PC-3 (cell line): ENCODE measurements at regions not wholly inside any gene's neighbourhood (a gene's known extent, or its start where the extent isn't known, plus 50 kb on each side); places are given as distances from the start of the nearest gene placed in this dataset.

ENCODE experiments used
- ATAC-seq: fragments of 200-7000 bp; cut with Tn5 transposase; 2 replicates; pipeline ENCODE4 v1.9.1; 2020; ENCODE audit warnings: mild to moderate bottlenecking, moderate library complexity
- BruUV-seq: library from RNA; stranded (reverse); fragments of 400-500 nt; replicated peaks from 2 replicates; lab custom pipeline; 2021; lab: Mats Ljungman, UMichigan
- CTCF ChIA-PET: fragments of 300-600 bp; sonication (Branson Sonifier 250); formaldehyde crosslinking; loops from one replicate; lab custom pipeline; 2022; ENCODE audit warnings: antibody characterized with exemption; lab: Charles Lee
- POLR2A ChIA-PET: fragments of 300-600 bp; sonication (Branson Sonifier 250); formaldehyde crosslinking; loops from one replicate; lab custom pipeline; 2022; ENCODE audit warnings: antibody characterized with exemption; ENCODE audit not compliant: unreplicated experiment; lab: Charles Lee
- DNase-seq: peaks from one replicate; pipeline ENCODE4 v3.0.0-alpha.2; 2015
- H2AFZ ChIP-seq: fragments of 300-600 bp; sonication (generic); 2 replicates; pipeline ENCODE4 v1.6.0; 2016; ENCODE audit warnings: antibody characterized with exemption, low read length
- H3F3A ChIP-seq: fragments of 300-600 bp; sonication (generic); one replicate; pipeline ENCODE4 v1.6.0; 2017; ENCODE audit warnings: antibody characterized with exemption, low read length, control low read depth, mild to moderate bottlenecking; ENCODE audit not compliant: unreplicated experiment
- H3K27ac ChIP-seq: fragments of 300-600 bp; sonication (generic); 2 replicates; pipeline ENCODE4 v1.5.1; 2016; ENCODE audit warnings: mild to moderate bottlenecking, low read length
- H3K27me3 ChIP-seq: fragments of 300-600 bp; sonication (generic); 2 replicates; pipeline ENCODE4 v1.6.1; 2016; ENCODE audit warnings: low read length, mixed read lengths
- H3K36me3 ChIP-seq: fragments of 300-600 bp; sonication (generic); 2 replicates; pipeline ENCODE4 v1.6.1; 2016; ENCODE audit warnings: low read depth, mixed run types, low read length, mixed read lengths
- H3K4me1 ChIP-seq: fragments of 300-600 bp; sonication (generic); 2 replicates; pipeline ENCODE4 v1.5.1; 2016; ENCODE audit warnings: low read length; ENCODE audit not compliant: insufficient read depth
- H3K4me2 ChIP-seq: fragments of 300-600 bp; sonication (generic); 2 replicates; pipeline ENCODE4 v1.6.0; 2016; ENCODE audit warnings: low read length
- H3K4me3 ChIP-seq: fragments of 300-600 bp; sonication (generic); 2 replicates; pipeline ENCODE4 v1.5.1; 2016; ENCODE audit warnings: mild to moderate bottlenecking, low read length, mixed read lengths
- H3K79me2 ChIP-seq: fragments of 300-600 bp; sonication (generic); 2 replicates; pipeline ENCODE4 v1.6.1; 2017; ENCODE audit warnings: low read length, mixed read lengths
- H3K9ac ChIP-seq: fragments of 300-600 bp; sonication (generic); 2 replicates; pipeline ENCODE4 v1.6.0; 2016; ENCODE audit warnings: mild to moderate bottlenecking, low read length
- H3K9me2 ChIP-seq: fragments of 300-600 bp; sonication (generic); replicated peaks from 2 replicates; pipeline ENCODE4 v1.6.1; 2016; ENCODE audit warnings: mixed run types, low read length, mixed read lengths
- H3K9me3 ChIP-seq: fragments of 300-600 bp; sonication (generic); 2 replicates; pipeline ENCODE4 v1.6.1; 2016; ENCODE audit warnings: low read length, mixed read lengths
- H4K20me1 ChIP-seq: fragments of 300-600 bp; sonication (generic); 2 replicates; pipeline ENCODE4 v1.6.1; 2016; ENCODE audit warnings: low read length, mixed read lengths
- EZH2 ChIP-seq: fragments of 300-600 bp; sonication (generic); IDR thresholded peaks from one replicate; pipeline ENCODE4 v1.6.1; 2017; ENCODE audit warnings: antibody characterized with exemption, mild to moderate bottlenecking, low read length; ENCODE audit not compliant: unreplicated experiment
- EZH2phosphoT487 ChIP-seq: fragments of 300-600 bp; sonication (generic); IDR thresholded peaks from 2 replicates; pipeline ENCODE4 v1.6.1; 2018; ENCODE audit warnings: mild to moderate bottlenecking, antibody characterized with exemption, low read length, borderline replicate concordance
- intact Hi-C: fragments of 100-400 bp; cut with micrococcal nuclease; formaldehyde crosslinking; loops from 2 replicates; pipeline ENCODE4 v1.9.0; 2023
- TF ChIP-seq, protein P1 (sequence below): fragments of 300-600 bp; sonication (generic); conservative IDR thresholded peaks from 2 replicates; pipeline ENCODE4 v1.5.1; 2017; ENCODE audit warnings: antibody characterized with exemption, low read depth, mild to moderate bottlenecking, low read length

DNA sequence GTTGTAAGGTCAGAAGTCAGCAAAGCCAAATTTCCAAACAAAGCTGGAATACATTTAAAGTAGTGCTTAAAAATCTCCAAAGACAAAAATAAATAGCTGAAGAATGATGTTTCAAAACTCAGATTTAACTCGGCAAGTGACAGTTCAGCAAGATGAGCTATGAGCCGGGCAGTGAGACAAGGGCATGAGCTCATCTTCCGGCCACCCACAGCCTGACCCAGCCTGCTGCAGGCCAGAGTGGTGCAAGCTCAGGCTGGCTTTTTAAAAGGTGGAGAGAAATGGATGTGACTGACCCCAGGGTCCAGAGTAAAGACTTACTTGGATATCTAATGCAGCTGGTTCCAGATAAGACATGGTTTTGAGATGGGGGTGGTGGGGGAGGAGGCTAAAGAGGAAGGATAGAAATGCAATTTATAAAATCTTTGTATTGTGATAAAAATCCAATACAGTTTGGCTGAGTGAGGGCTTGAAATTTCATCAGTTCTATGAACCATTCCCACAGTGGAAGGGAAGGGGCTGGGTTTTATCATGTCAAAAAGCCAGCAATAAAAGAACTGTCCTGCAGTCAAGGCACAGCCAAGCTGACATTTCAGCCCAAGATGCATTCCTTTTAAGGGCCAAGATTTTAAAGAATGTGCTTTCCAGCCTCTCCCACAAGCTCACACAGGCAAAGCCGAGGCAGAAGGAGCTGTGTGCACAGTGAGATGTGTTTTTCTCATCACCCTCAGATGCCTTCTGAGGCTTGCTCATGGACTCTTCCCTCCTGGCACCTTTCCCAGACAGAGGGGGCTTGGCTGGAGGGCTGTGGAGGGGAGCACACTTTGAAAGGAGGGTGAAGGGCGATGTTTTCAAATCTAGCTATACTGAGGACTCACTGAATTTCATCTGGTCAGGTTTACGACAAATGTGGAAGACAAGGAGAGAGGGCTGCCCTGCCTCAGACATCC is 97.9 kb upstream of the KLHL29 start:
- Histone ChIP-seq H3K36me3 (no peaks in the 10 kb centered on the region), H3K9me3 (no peaks in the 10 kb centered on the region), H3K9ac (no peak overlapping the region), H3K27me3 (no peaks in the 10 kb centered on the region), H3K9me2 (no peaks in the 10 kb centered on the region), H3F3A (no peaks in the 10 kb centered on the region), H2AFZ (no peak overlapping the region), H3K79me2 (no peaks in the 10 kb centered on the region), H3K4me1 (no peaks in the 10 kb centered on the region), H3K27ac (no peak overlapping the region), H3K4me3 (no peak overlapping the region), H4K20me1 (no peaks in the 10 kb centered on the region), H3K4me2 (no peak overlapping the region)
- DNase-seq (peak; percentile 8), ATAC-seq (no peak; the same call in 1 of the 2 replicates)
- CTCF ChIA-PET = no interaction called here
- POLR2A ChIA-PET = no interaction called here
- intact Hi-C loops = no loop called here
- no peak for TF ChIP-seq EZH2phosphoT487
- no peak for TF ChIP-seq EZH2
- TF ChIP-seq, protein P1, sequence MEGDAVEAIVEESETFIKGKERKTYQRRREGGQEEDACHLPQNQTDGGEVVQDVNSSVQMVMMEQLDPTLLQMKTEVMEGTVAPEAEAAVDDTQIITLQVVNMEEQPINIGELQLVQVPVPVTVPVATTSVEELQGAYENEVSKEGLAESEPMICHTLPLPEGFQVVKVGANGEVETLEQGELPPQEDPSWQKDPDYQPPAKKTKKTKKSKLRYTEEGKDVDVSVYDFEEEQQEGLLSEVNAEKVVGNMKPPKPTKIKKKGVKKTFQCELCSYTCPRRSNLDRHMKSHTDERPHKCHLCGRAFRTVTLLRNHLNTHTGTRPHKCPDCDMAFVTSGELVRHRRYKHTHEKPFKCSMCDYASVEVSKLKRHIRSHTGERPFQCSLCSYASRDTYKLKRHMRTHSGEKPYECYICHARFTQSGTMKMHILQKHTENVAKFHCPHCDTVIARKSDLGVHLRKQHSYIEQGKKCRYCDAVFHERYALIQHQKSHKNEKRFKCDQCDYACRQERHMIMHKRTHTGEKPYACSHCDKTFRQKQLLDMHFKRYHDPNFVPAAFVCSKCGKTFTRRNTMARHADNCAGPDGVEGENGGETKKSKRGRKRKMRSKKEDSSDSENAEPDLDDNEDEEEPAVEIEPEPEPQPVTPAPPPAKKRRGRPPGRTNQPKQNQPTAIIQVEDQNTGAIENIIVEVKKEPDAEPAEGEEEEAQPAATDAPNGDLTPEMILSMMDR = no peak
- no TSS peak for BruUV-seq

DNA sequence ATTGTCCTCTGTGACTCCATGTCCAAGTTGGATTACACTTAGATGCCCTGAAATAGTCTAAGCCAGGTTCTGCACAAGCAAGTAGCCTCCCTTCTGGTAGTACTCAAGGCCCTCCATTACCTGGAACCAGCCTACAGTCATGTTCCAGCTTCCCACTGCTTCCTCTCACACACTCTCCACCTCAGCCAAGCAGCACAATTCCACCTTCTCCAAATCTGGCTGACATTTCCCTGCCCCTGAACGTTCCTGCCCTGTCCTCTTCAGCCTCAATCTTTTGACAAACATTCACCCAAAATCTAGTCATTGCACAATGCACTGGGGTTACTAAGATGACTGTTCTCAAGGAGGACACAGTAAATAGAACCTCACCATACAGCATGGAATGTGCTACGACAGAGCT is 95.3 kb upstream of the KLHL29 start:
- H3K36me3 ChIP-seq = no peaks in the 10 kb centered on the region
- H3K4me2 ChIP-seq = no peak overlapping the region
- intact Hi-C loops = no loop called here
- no peaks in the 10 kb centered on the region for H3K4me1 ChIP-seq
- BruUV-seq = no TSS peak
- no peaks in the 10 kb centered on the region for H4K20me1 ChIP-seq
- H3K27me3 ChIP-seq = peaks cover 6% of the 10 kb centered on the region; the same call in 1 of the 2 replicates
- ATAC-seq (no peak), DNase-seq (no peak)
- no peaks in the 10 kb centered on the region for H3K9me2 ChIP-seq
- ChIA-PET CTCF (no interaction called here), POLR2A (no interaction called here)
- no peak overlapping the region for H2AFZ ChIP-seq
- no peak overlapping the region for H3K4me3 ChIP-seq
- H3K27ac ChIP-seq = no peak overlapping the region
- no peaks in the 10 kb centered on the region for H3K9me3 ChIP-seq
- TF ChIP-seq, protein P1 = no peak
- TF ChIP-seq EZH2phosphoT487 (no peak), EZH2 (no peak)
- H3K9ac ChIP-seq = no peak overlapping the region
- no peaks in the 10 kb centered on the region for H3K79me2 ChIP-seq
- H3F3A ChIP-seq = no peaks in the 10 kb centered on the region

GRCh38 chr2:23291239-23291638 is 93.7 kb upstream of the KLHL29 start:
- no peaks in the 10 kb centered on the region for H3K79me2 ChIP-seq
- H3K9me2 ChIP-seq = no peaks in the 10 kb centered on the region
- intact Hi-C loops = no loop called here
- no peak overlapping the region for H3K27ac ChIP-seq
- H3K27me3 ChIP-seq = peaks cover 12% of the 10 kb centered on the region; the same call in 1 of the 2 replicates
- ATAC-seq (no peak), DNase-seq (no peak)
- no peak overlapping the region for H3K4me2 ChIP-seq
- H3F3A ChIP-seq = no peaks in the 10 kb centered on the region
- no peak overlapping the region for H3K9ac ChIP-seq
- no peaks in the 10 kb centered on the region for H3K36me3 ChIP-seq
- no peaks in the 10 kb centered on the region for H4K20me1 ChIP-seq
- no peak for TF ChIP-seq EZH2phosphoT487
- TF ChIP-seq, protein P1 = no peak
- no peak for TF ChIP-seq EZH2
- H3K4me1 ChIP-seq = no peaks in the 10 kb centered on the region
- no peak overlapping the region for H2AFZ ChIP-seq
- ChIA-PET POLR2A (no interaction called here), CTCF (no interaction called here)
- no TSS peak for BruUV-seq
- no peaks in the 10 kb centered on the region for H3K9me3 ChIP-seq
- no peak overlapping the region for H3K4me3 ChIP-seq
